Activated naive CD8-positive, alpha-beta T cell treated with anti-CD3 and anti-CD28 coated beads for 36 hours (primary cell): ENCODE measurements at regions not wholly inside any gene's neighbourhood (a gene's known extent, or its start where the extent isn't known, plus 50 kb on each side); places are given as distances from the start of the nearest gene placed in this dataset.
"Not testable (repeated sequence)": the region's sequence is repeated elsewhere in the genome, so short reads cannot be mapped to it uniquely, and the experiment has no call there.

Source experiments
- DNase-seq: peaks from one replicate; pipeline ENCODE4 v3.0.0; 2021
- H3K27ac Mint-ChIP-seq: one replicate; pipeline ENCODE4 v1.8.0; 2022; ENCODE audit warnings: mild to moderate bottlenecking, moderate library complexity, mixed read lengths
- H3K27me3 Mint-ChIP-seq: one replicate; pipeline ENCODE4 v1.8.0; 2022; ENCODE audit warnings: mild to moderate bottlenecking, mixed read lengths
- H3K36me3 Mint-ChIP-seq: one replicate; pipeline ENCODE4 v1.8.0; 2021; ENCODE audit warnings: mild to moderate bottlenecking, mixed read lengths
- H3K4me1 Mint-ChIP-seq: one replicate; pipeline ENCODE4 v1.8.0; 2021; ENCODE audit warnings: mixed read lengths
- H3K4me3 Mint-ChIP-seq: one replicate; pipeline ENCODE4 v1.8.0; 2022; ENCODE audit warnings: mild to moderate bottlenecking, moderate library complexity, mixed read lengths
- H3K9me3 Mint-ChIP-seq: one replicate; pipeline ENCODE4 v1.8.0; 2022; ENCODE audit warnings: mixed read lengths

DNA sequence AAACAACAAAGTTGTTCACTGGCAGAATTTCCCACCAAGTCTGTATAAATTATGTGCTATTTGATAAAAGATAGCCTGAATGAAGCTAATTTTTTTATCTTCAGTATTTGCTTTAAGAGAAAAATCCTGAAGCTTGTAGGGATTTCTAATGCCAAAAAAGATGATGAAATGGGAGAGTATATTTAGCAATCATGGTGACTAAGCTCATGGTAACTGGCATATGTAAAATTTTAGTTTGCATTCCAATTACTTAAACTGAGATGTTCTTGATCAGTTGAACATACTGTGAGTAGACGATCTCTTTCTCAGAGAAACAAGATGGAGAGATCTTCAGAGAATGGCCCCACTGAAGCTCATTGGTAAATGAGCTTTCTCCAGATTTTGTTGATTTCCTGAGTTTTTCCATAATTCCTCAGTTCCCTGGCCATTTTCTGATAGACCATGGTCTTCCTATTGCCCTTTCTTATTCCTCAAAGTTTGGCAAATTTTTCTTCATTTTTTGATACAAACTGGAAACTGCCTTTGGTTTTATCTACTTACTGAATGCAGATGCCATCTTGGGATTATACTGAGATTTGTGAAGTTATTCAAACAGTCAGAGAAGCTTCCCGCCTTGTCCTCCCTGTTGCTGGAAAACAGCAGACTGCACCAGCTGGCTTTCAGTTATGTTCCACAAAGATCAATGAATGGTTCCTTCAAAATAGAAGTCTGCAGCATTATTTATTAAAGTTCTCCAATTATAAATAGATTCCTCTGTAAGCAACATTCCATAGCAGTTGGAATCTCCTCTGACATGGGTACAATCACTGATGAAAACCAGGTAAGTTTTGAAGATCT is 68.3 kb upstream of the ALOX12 start:
- Mint-ChIP-seq H3K36me3 (peaks cover 6% of the 10 kb centered on the region), H3K9me3 (peaks cover 3% of the 10 kb centered on the region), H3K27me3 (no peaks in the 10 kb centered on the region), H3K27ac (no peak overlapping the region), H3K4me1 (peaks cover 18% of the 10 kb centered on the region), H3K4me3 (no peak overlapping the region)
- no peak for DNase-seq

GRCh38 chr17:6928193-6928592 is 67.7 kb upstream of the ALOX12 start:
- Mint-ChIP-seq H3K9me3 (peaks cover 3% of the 10 kb centered on the region), H3K36me3 (peaks cover 6% of the 10 kb centered on the region), H3K27me3 (no peaks in the 10 kb centered on the region), H3K4me1 (peaks cover 15% of the 10 kb centered on the region), H3K4me3 (no peak overlapping the region), H3K27ac (no peak overlapping the region)
- no peak for DNase-seq

DNA sequence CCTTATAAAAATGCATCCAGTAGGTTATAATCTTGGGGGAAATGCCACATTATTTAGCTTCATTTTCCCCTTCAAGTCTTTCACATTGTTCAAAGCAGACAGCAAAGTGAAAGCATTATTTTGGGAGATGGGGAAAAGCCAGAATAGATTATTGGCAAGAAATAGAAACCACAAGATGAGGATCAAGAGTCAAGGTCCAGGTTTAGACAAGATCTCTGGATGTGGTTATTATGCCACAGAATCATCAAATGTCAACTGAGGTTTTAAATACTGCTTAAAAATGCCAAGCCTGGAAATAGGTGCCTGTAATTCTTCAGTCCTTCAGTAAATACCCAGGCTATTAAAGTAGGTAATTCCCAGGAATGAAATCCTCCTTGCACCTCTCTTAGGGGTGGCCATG is 65.1 kb upstream of the ALOX12 start:
- Mint-ChIP-seq H3K4me3 (no peak overlapping the region), H3K27me3 (no peaks in the 10 kb centered on the region), H3K4me1 (peaks cover 2% of the 10 kb centered on the region), H3K36me3 (peaks cover 1% of the 10 kb centered on the region), H3K27ac (no peak overlapping the region), H3K9me3 (no peaks in the 10 kb centered on the region)
- DNase-seq = no peak

DNA sequence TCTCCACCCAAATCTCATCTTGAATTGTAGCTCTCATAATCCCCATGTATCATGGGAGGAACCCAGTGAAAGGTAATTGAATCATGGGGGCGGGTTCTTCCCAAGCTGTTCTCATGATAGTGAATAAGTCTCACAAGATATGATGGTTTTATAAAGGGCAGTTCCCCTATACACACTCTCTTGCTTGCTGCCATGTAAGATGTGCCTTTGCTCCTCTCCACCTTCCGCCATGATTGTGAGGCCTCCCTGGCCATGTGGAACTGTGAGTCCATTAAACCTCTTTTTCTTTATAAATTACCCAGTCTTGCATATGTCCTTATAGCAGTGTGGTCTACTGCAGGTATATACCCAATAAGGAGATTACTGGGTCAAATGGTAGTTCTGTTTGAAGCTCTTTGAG is 61.3 kb upstream of the ALOX12 start:
- not testable (repeated sequence) for H3K36me3 Mint-ChIP-seq, H3K27ac Mint-ChIP-seq, H3K9me3 Mint-ChIP-seq, H3K4me3 Mint-ChIP-seq, DNase-seq, H3K27me3 Mint-ChIP-seq, H3K4me1 Mint-ChIP-seq

DNA sequence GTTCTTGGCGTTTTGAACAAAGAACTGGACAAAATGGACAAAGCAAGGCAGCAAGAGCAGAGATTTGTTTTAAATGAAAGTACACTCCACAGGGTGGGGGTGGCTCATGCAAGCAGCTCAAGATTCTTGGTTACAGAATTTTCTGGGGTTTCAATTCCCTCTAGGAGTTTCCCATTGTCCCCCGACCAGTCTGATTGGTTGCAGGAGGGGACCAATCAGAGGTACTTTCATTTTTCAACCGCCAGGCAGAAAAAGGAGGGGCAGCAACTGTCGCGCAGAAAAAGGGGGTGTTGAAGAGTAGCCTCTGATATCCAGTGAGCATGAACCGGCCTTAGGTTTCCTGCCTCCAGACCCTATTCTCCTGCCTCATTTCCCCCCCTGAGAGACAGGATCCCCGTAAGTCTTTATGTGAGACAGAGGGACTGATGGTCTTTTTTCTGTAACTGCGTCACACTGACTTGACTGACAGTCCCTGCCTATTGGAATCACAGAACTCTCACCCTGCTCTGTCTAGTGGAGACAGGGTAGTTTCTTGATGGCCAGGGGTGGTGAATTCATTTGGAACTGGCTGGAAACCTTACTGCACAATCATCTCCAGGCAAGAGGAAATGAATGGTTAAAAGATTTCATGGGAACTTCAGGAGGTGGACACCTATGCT is 59.4 kb upstream of the ALOX12 start:
- peak overlapping the region; percentile 4 for H3K27ac Mint-ChIP-seq
- peak overlapping the region; percentile 51 for H3K4me3 Mint-ChIP-seq
- H3K4me1 Mint-ChIP-seq = peaks cover 3% of the 10 kb centered on the region
- no peaks in the 10 kb centered on the region for H3K9me3 Mint-ChIP-seq
- no peak for DNase-seq
- peaks cover 1% of the 10 kb centered on the region for H3K36me3 Mint-ChIP-seq
- H3K27me3 Mint-ChIP-seq = no peaks in the 10 kb centered on the region

DNA sequence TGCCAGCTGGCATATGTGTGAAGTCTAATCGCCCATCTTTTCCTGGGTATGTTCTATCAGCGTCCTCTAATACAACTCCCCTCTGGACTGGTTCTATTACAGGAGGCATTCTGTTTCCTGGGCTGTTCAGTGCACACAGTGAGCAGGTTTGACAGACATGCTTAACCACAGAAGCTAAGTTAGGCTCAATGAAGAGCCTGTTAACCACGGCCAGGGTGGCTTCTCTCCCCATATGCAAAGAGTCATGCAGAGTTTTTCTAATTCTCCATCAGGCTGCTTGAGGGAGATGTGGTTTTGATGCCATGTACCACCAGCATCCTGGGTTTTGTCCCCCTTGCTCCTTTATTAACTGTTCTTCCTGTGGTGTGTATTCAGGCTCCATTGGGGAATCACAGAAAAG is 57.2 kb upstream of the ALOX12 start:
- peaks cover 3% of the 10 kb centered on the region for H3K4me1 Mint-ChIP-seq
- H3K9me3 Mint-ChIP-seq = no peaks in the 10 kb centered on the region
- no peak overlapping the region for H3K27ac Mint-ChIP-seq
- peaks cover 1% of the 10 kb centered on the region for H3K36me3 Mint-ChIP-seq
- DNase-seq = no peak
- no peaks in the 10 kb centered on the region for H3K27me3 Mint-ChIP-seq
- H3K4me3 Mint-ChIP-seq = no peak overlapping the region

- Mint-ChIP-seq H3K4me1 (peaks cover 3% of the 10 kb centered on the region), H3K27ac (peak overlapping the region; percentile 11), H3K9me3 (no peaks in the 10 kb centered on the region), H3K27me3 (no peaks in the 10 kb centered on the region), H3K36me3 (no peaks in the 10 kb centered on the region), H3K4me3 (peak overlapping the region; percentile 55)
- no peak for DNase-seq
These were observed 55.6 kb upstream of the ALOX12 start for GRCh38 chr17:6940186-6940649.

DNA sequence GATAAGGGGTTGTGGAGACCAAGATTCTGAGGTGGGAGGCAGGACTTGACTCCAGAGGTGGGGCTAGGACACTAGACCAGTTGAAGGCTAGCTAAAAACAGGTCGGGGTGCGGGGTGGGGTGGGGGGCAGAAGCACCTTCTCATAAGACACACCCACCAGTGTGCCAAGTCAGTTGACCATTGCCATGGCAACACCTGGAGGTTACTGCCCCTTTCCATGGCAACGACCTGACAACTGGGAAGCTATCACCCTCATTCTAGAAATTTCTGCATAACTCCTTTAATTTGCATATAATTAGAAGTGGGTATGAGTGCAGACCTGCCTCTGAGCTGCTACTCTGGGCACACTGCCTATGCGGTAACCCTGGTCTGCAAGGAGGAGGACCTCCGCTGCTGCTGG is 53.9 kb upstream of the ALOX12 start:
- H3K27me3 Mint-ChIP-seq = no peaks in the 10 kb centered on the region
- no peak overlapping the region for H3K4me3 Mint-ChIP-seq
- no peaks in the 10 kb centered on the region for H3K9me3 Mint-ChIP-seq
- no peak overlapping the region for H3K27ac Mint-ChIP-seq
- no peak for DNase-seq
- peaks cover 2% of the 10 kb centered on the region for H3K4me1 Mint-ChIP-seq
- no peaks in the 10 kb centered on the region for H3K36me3 Mint-ChIP-seq

DNA sequence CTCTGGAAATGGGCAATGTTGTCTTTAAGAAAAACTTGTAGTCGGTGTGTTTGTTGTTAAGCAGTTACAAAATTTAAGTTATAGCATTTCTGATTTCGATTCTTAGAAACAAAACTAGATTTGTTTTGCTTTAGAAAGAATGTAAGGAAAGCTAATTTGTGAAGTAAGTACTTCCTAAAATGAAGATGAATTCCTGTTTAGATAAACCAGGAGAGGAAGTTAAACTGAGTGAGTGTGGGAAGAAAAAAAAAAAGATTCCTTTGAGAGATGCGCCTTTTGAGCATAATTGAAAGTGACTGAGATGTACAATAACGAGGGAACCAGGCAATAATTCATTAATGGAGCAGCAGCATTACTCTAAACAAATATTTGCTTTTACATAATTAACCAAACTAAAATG is 52.4 kb upstream of the ALOX12 start:
- no peaks in the 10 kb centered on the region for H3K27me3 Mint-ChIP-seq
- no peak for DNase-seq
- peaks cover 9% of the 10 kb centered on the region for H3K4me1 Mint-ChIP-seq
- no peaks in the 10 kb centered on the region for H3K36me3 Mint-ChIP-seq
- H3K4me3 Mint-ChIP-seq = no peak overlapping the region
- H3K27ac Mint-ChIP-seq = no peak overlapping the region
- no peaks in the 10 kb centered on the region for H3K9me3 Mint-ChIP-seq
